Astrocyte (in vitro differentiated cells and primary cell): ENCODE measurements at regions not wholly inside any gene's neighbourhood (a gene's known extent, or its start where the extent isn't known, plus 50 kb on each side); places are given as distances from the start of the nearest gene placed in this dataset.

Source experiments
- EZH2 ChIP-seq: IDR thresholded peaks from 2 replicates; pipeline ENCODE4 v1.6.1; 2012; ENCODE audit warnings: mild to moderate bottlenecking, low read length, inconsistent platforms; ENCODE audit not compliant: insufficient read depth
- TF ChIP-seq, protein P1 (sequence below): IDR thresholded peaks from 2 replicates; pipeline ENCODE4 v1.5.1; 2011; ENCODE audit warnings: low read depth, mild to moderate bottlenecking, inconsistent platforms, low read length, moderate library complexity; ENCODE audit not compliant: insufficient read depth

DNA sequence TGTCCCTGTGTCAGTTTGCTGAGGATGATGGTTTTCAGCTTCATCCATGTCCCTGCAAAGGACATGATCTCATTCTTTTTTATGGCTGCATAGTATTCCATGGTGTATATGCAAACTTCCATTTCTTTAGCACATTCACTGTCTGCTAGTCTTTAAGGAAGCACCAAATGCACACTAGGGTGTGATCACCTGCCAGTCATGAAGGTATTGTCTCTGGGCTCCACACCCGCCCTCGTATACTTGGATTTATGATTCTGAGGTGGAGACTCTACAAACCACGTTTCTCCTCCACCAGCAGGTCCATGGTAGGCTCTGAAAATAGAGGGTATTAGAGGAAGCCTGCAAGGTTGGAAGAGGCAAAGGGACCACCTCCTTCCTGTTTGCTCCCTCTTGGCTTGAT, 75.9 kb upstream of the MAML3 start:
- TF ChIP-seq, protein P1, sequence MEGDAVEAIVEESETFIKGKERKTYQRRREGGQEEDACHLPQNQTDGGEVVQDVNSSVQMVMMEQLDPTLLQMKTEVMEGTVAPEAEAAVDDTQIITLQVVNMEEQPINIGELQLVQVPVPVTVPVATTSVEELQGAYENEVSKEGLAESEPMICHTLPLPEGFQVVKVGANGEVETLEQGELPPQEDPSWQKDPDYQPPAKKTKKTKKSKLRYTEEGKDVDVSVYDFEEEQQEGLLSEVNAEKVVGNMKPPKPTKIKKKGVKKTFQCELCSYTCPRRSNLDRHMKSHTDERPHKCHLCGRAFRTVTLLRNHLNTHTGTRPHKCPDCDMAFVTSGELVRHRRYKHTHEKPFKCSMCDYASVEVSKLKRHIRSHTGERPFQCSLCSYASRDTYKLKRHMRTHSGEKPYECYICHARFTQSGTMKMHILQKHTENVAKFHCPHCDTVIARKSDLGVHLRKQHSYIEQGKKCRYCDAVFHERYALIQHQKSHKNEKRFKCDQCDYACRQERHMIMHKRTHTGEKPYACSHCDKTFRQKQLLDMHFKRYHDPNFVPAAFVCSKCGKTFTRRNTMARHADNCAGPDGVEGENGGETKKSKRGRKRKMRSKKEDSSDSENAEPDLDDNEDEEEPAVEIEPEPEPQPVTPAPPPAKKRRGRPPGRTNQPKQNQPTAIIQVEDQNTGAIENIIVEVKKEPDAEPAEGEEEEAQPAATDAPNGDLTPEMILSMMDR: no peak
- no peak for TF ChIP-seq EZH2
